ENCODE measurements at regions not wholly inside any gene's neighbourhood (a gene's known extent, or its start where the extent isn't known, plus 50 kb on each side); places are given as distances from the start of the nearest gene placed in this dataset.
A peak's percentile ranks its signal among the peaks of the same experiment; 100 is the strongest.

DNA sequence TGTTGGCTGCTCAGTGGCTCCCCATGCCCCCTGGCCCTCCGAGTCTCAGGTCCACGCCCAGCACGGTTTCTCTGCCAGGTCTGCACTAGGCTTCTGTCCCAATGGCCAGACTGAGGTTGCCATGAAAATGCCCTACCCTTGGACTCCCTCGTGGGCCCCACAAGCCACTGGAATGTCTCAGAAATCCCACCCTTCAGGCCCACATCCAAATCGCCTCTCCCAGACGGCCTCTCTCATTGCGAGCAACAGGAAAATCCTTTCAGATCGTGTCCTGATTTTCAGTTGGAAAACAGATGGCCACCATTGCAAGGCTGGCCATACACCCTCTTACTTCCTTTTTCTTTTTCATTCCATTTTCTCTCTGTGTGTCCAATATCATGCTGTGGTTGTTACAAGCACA, 77.3 kb downstream of the IRF2BPL start:
- ChIA-PET CTCF (interaction anchor here (0.6 kb wide), 1 partner anchor 78 kb away, joined by 4 read pairs; no protein-coding TSS in a partner anchor), POLR2A (ENCODE audit: low non-redundant PET) (no interaction called here)
- Histone ChIP-seq H3K27me3 (replicated peaks; ENCODE audit: insufficient read depth, low read depth, low read length, poor library complexity) (no peaks in the 10 kb centered on the region), H3K4me1 (ENCODE audit: insufficient read depth, low read length, poor library complexity, severe bottlenecking) (peaks cover 75% of the 10 kb centered on the region), H3K36me3 (ENCODE audit: insufficient read depth, low read length, poor library complexity, severe bottlenecking) (no peaks in the 10 kb centered on the region), H3K9me3 (ENCODE audit: low read depth, low read length, poor library complexity, severe bottlenecking) (no peaks in the 10 kb centered on the region), H3K27ac (ENCODE audit: low read depth, low read length, poor library complexity, severe bottlenecking) (peak overlapping the region; percentile 69), H3K4me3 (ENCODE audit: low read depth, low read length, poor library complexity, severe bottlenecking) (no peak overlapping the region)
- no TSS peak for BruUV-seq (replicated peaks)
- no peak for DNase-seq (ENCODE audit: low spot score)
- TF ChIP-seq EZH2 (IDR thresholded peaks at IDR 0.05; ENCODE audit: borderline replicate concordance, low read depth, low read length, poor library complexity, severe bottlenecking) = no peak
- TF ChIP-seq, protein P1, sequence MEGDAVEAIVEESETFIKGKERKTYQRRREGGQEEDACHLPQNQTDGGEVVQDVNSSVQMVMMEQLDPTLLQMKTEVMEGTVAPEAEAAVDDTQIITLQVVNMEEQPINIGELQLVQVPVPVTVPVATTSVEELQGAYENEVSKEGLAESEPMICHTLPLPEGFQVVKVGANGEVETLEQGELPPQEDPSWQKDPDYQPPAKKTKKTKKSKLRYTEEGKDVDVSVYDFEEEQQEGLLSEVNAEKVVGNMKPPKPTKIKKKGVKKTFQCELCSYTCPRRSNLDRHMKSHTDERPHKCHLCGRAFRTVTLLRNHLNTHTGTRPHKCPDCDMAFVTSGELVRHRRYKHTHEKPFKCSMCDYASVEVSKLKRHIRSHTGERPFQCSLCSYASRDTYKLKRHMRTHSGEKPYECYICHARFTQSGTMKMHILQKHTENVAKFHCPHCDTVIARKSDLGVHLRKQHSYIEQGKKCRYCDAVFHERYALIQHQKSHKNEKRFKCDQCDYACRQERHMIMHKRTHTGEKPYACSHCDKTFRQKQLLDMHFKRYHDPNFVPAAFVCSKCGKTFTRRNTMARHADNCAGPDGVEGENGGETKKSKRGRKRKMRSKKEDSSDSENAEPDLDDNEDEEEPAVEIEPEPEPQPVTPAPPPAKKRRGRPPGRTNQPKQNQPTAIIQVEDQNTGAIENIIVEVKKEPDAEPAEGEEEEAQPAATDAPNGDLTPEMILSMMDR (conservative IDR thresholded peaks at IDR 0.05; ENCODE audit: low read depth, low read length) = no peak
- intact Hi-C loops (cut with micrococcal nuclease; ENCODE audit: unreplicated experiment) = no loop called here

DNA sequence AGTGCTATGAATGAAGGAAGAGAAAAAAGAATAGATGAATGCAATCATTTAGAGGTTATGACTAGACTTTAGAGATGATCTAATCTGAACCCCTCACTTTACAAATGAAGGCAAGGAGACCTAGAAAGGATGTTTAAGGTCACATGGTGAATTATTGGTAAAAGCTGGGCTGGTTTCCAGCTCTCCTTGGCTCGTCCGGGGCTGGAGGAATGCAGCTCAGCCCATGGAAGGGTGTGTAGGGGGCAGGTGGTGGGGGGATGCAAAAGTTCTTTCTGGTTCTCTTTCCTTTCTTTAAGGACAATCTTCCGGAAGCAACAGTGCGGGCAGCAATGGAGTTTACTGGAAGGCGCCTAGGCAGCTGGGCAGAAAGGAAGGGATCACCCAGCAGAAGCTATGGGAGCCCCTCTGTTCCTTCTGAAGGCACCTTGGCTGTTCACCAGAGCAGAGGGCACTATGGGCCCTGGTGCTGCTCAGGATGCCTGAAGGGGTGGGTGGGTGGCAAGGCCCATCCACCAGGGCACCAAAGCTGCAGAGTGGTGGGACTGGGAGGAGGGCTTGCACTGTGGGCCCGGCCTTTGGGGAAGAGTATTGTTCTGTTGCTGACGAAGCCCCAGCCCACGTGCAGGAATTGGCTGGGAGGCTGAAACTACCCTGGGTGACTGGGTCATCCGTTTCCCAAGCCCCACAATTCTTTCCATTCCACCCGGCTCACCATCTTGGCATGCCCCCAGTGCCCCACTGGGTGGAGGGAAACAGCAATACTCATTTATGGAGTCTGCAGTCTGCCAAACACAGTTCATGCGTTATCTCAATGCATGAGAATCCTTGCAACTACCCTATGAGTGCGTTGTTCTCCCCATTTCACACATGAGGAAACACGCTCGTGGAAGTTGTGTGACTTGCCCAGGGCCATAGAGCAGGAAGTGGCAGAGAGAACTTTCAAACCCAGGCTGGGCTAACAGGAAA, 78.2 kb downstream of the IRF2BPL start:
- intact Hi-C loops (cut with micrococcal nuclease; ENCODE audit: unreplicated experiment) = no loop called here
- Histone ChIP-seq H3K4me3 (ENCODE audit: low read depth, low read length, poor library complexity, severe bottlenecking) (no peak overlapping the region), H3K27ac (ENCODE audit: low read depth, low read length, poor library complexity, severe bottlenecking) (peak overlapping the region; percentile 69), H3K9me3 (ENCODE audit: low read depth, low read length, poor library complexity, severe bottlenecking) (no peaks in the 10 kb centered on the region), H3K36me3 (ENCODE audit: insufficient read depth, low read length, poor library complexity, severe bottlenecking) (no peaks in the 10 kb centered on the region), H3K27me3 (replicated peaks; ENCODE audit: insufficient read depth, low read depth, low read length, poor library complexity) (no peaks in the 10 kb centered on the region), H3K4me1 (ENCODE audit: insufficient read depth, low read length, poor library complexity, severe bottlenecking) (peaks cover 67% of the 10 kb centered on the region)
- ChIA-PET CTCF (no interaction called here), POLR2A (ENCODE audit: low non-redundant PET) (no interaction called here)
- BruUV-seq (replicated peaks) = no TSS peak
- TF ChIP-seq, protein P1 (conservative IDR thresholded peaks at IDR 0.05; ENCODE audit: low read depth, low read length) = no peak
- TF ChIP-seq EZH2 (IDR thresholded peaks at IDR 0.05; ENCODE audit: borderline replicate concordance, low read depth, low read length, poor library complexity, severe bottlenecking) = no peak
- no peak for DNase-seq (ENCODE audit: low spot score)

DNA sequence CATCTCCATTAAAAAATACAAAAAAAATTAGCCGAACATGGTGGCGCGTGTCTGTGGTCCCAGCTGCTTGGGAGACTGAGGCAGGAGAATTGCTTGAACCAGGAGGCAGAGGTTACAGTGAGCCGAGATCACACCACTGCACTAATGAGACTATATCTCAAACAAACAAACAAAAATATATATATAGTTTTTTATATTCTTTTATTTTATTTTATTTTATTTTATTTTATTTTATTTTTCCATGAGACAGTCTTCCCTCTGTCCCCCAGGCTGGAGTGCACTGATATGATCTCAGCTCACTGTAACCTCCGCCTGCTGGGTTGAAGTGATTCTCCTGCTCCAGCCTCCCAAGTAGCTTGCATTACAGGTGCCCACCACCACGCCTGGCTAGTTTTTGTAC, 79.5 kb downstream of the IRF2BPL start:
- Histone ChIP-seq H3K9me3 (ENCODE audit: low read depth, low read length, poor library complexity, severe bottlenecking) (no peaks in the 10 kb centered on the region), H3K27ac (ENCODE audit: low read depth, low read length, poor library complexity, severe bottlenecking) (peak overlapping the region; percentile 98), H3K4me3 (ENCODE audit: low read depth, low read length, poor library complexity, severe bottlenecking) (no peak overlapping the region), H3K4me1 (ENCODE audit: insufficient read depth, low read length, poor library complexity, severe bottlenecking) (peaks cover 53% of the 10 kb centered on the region), H3K27me3 (replicated peaks; ENCODE audit: insufficient read depth, low read depth, low read length, poor library complexity) (no peaks in the 10 kb centered on the region), H3K36me3 (ENCODE audit: insufficient read depth, low read length, poor library complexity, severe bottlenecking) (no peaks in the 10 kb centered on the region)
- CTCF ChIA-PET = no interaction called here
- no TSS peak for BruUV-seq (replicated peaks)
- POLR2A ChIA-PET (ENCODE audit: low non-redundant PET) = no interaction called here
- intact Hi-C loops (cut with micrococcal nuclease; ENCODE audit: unreplicated experiment) = no loop called here
- no peak for DNase-seq (ENCODE audit: low spot score)
- TF ChIP-seq, protein P1 (conservative IDR thresholded peaks at IDR 0.05; ENCODE audit: low read depth, low read length) = no peak
- TF ChIP-seq EZH2 (IDR thresholded peaks at IDR 0.05; ENCODE audit: borderline replicate concordance, low read depth, low read length, poor library complexity, severe bottlenecking) = no peak

Measured in A673 (cell line).